ENCODE measurements at regions not wholly inside any gene's neighbourhood (a gene's known extent, or its start where the extent isn't known, plus 50 kb on each side); places are given as distances from the start of the nearest gene placed in this dataset.

GRCh38 chr3:102229062-102229655 is 205.7 kb upstream of the ZPLD1 start:
- H3K9me3 ChIP-seq (ENCODE audit: control insufficient read depth in 4 of 4, low read length in 3 of 4) = no peaks in the 10 kb centered on the region
- TF ChIP-seq HNF4G (IDR thresholded peaks at IDR 0.05) (no peak), EGR1 (IDR thresholded peaks at IDR 0.05; ENCODE audit: low read depth in 2 of 2) (no peak), FOXA1 (IDR thresholded peaks at IDR 0.05) (peak; percentile 49), FOXA2 (IDR thresholded peaks at IDR 0.05) (peak; percentile 54), HNF4A (conservative IDR thresholded peaks at IDR 0.05) (no peak), SP1 (IDR thresholded peaks at IDR 0.05) (no peak), YY1 (IDR thresholded peaks at IDR 0.05) (peak; percentile 31), NR2F2 (IDR thresholded peaks at IDR 0.05) (no peak), JUND (IDR thresholded peaks at IDR 0.05) (no peak), RXRA (IDR thresholded peaks at IDR 0.05) (peak in 1 of 2 donors; percentile 15), RAD21 (IDR thresholded peaks at IDR 0.05) (peak; percentile 98), TAF1 (conservative IDR thresholded peaks at IDR 0.05) (no peak)
- TF ChIP-seq, protein P1, sequence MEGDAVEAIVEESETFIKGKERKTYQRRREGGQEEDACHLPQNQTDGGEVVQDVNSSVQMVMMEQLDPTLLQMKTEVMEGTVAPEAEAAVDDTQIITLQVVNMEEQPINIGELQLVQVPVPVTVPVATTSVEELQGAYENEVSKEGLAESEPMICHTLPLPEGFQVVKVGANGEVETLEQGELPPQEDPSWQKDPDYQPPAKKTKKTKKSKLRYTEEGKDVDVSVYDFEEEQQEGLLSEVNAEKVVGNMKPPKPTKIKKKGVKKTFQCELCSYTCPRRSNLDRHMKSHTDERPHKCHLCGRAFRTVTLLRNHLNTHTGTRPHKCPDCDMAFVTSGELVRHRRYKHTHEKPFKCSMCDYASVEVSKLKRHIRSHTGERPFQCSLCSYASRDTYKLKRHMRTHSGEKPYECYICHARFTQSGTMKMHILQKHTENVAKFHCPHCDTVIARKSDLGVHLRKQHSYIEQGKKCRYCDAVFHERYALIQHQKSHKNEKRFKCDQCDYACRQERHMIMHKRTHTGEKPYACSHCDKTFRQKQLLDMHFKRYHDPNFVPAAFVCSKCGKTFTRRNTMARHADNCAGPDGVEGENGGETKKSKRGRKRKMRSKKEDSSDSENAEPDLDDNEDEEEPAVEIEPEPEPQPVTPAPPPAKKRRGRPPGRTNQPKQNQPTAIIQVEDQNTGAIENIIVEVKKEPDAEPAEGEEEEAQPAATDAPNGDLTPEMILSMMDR (IDR thresholded peaks at IDR 0.05; ENCODE audit: low read depth, low read length, missing input control) = peak; percentile 98
- H3K27me3 ChIP-seq (ENCODE audit: control insufficient read depth in 4 of 4, insufficient read depth in 4 of 4, low read length in 3 of 4) = no peaks in the 10 kb centered on the region
- H3K9ac ChIP-seq (ENCODE audit: low read depth in 1 of 2, low read length in 2 of 2) = no peak overlapping the region
- H3K4me1 ChIP-seq (ENCODE audit: control insufficient read depth in 4 of 4, insufficient read depth in 4 of 4, low read length in 3 of 4) = peaks cover 0 to 8% (median 5%) of the 10 kb centered on the region in 4 donors
- no peak overlapping the region for H3K27ac ChIP-seq (ENCODE audit: low read depth in 1 of 2, low read length in 2 of 2)
- peak; percentile 82 for DNase-seq (ENCODE audit: low spot score)
- no peak overlapping the region for H3K4me3 ChIP-seq (ENCODE audit: low read depth in 1 of 3, low read length in 3 of 3)
- WGBS = 26% methylated on average over 7 of the region's 7 CpGs
- H3K36me3 ChIP-seq (ENCODE audit: control insufficient read depth in 4 of 4, insufficient read depth in 3 of 4, low read depth in 1 of 4, low read length in 3 of 4) = no peaks in the 10 kb centered on the region

DNA sequence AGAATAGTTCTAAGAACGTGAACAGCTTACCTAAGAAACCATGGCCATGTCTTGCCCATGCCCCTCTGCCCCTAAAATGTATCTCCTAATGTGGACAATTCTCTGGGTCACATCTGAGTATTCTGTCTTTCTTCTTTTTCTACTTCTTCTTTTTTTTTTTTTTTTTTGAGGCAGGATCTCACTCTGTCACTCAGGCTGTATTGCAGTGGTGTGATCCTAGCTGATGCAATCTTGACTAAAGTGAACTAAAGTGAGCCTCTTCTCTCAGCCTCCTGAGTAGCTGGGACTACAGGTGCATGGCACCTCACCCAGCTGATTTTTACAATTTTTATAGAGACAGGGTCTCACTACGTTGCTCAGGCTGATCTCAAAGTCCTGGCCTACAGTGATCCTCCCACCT is 204.8 kb upstream of the ZPLD1 start:
- Histone ChIP-seq H3K4me3 (ENCODE audit: low read depth in 1 of 3, low read length in 3 of 3) (no peak overlapping the region), H3K27ac (ENCODE audit: low read depth in 1 of 2, low read length in 2 of 2) (no peak overlapping the region), H3K4me1 (ENCODE audit: control insufficient read depth in 4 of 4, insufficient read depth in 4 of 4, low read length in 3 of 4) (peaks cover 0 to 5% (median 2%) of the 10 kb centered on the region in 4 donors), H3K36me3 (ENCODE audit: control insufficient read depth in 4 of 4, insufficient read depth in 3 of 4, low read depth in 1 of 4, low read length in 3 of 4) (no peaks in the 10 kb centered on the region), H3K9me3 (ENCODE audit: control insufficient read depth in 4 of 4, low read length in 3 of 4) (no peaks in the 10 kb centered on the region), H3K27me3 (ENCODE audit: control insufficient read depth in 4 of 4, insufficient read depth in 4 of 4, low read length in 3 of 4) (no peaks in the 10 kb centered on the region), H3K9ac (ENCODE audit: low read depth in 1 of 2, low read length in 2 of 2) (no peak overlapping the region)
- DNase-seq (ENCODE audit: low spot score) = no peak
- WGBS = 95% methylated on average over 2 of the region's 2 CpGs
- no peak for TF ChIP-seq ATF3 (IDR thresholded peaks at IDR 0.05)

DNA sequence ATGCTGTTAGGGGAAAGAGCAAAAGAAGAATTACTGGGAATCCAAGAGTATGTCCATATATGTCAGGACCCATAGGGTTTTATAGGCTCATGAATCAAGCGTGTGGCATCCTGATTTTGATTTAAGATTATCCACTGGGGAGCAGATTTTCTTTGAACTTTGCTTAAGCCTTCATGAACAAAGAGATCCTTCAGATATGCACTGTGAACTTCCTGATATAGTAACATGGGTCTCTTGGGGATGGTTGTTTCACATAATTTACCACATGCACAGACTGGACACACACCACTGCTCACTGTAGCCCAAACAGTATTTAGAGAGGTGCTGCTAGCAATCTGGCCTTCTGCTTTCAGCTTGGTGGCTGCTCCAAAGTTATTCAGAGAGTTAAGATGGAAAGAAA is 200.9 kb upstream of the ZPLD1 start:
- no peak for DNase-seq (ENCODE audit: low spot score)
- 82% methylated on average over 1 of the region's 1 CpG for WGBS

More for the DNA sequence above, 200.9 kb upstream of the ZPLD1 start:
- TF ChIP-seq HNF4G (IDR thresholded peaks at IDR 0.05) (no peak), JUND (IDR thresholded peaks at IDR 0.05) (no peak), FOXA1 (IDR thresholded peaks at IDR 0.05) (no peak), YY1 (IDR thresholded peaks at IDR 0.05) (no peak), EGR1 (IDR thresholded peaks at IDR 0.05; ENCODE audit: low read depth in 2 of 2) (no peak), GABPA (IDR thresholded peaks at IDR 0.05 in 1 of 2, conservative IDR thresholded peaks at IDR 0.05 in 1 of 2) (no peak), ZBTB33 (IDR thresholded peaks at IDR 0.05) (no peak), SP1 (IDR thresholded peaks at IDR 0.05) (no peak), ATF3 (IDR thresholded peaks at IDR 0.05) (no peak), HNF4A (conservative IDR thresholded peaks at IDR 0.05) (no peak), TAF1 (conservative IDR thresholded peaks at IDR 0.05) (no peak), NR2F2 (IDR thresholded peaks at IDR 0.05) (no peak)
- TF ChIP-seq, protein P1 (IDR thresholded peaks at IDR 0.05; ENCODE audit: low read depth, low read length, missing input control) = no peak
- Histone ChIP-seq H3K36me3 (ENCODE audit: control insufficient read depth in 4 of 4, insufficient read depth in 3 of 4, low read depth in 1 of 4, low read length in 3 of 4) (no peaks in the 10 kb centered on the region), H3K4me1 (ENCODE audit: control insufficient read depth in 4 of 4, insufficient read depth in 4 of 4, low read length in 3 of 4) (peaks cover 0 to 3% (median under 1%) of the 10 kb centered on the region in 4 donors), H3K9ac (ENCODE audit: low read depth in 1 of 2, low read length in 2 of 2) (no peak overlapping the region), H3K27me3 (ENCODE audit: control insufficient read depth in 4 of 4, insufficient read depth in 4 of 4, low read length in 3 of 4) (no peaks in the 10 kb centered on the region), H3K9me3 (ENCODE audit: control insufficient read depth in 4 of 4, low read length in 3 of 4) (no peaks in the 10 kb centered on the region), H3K27ac (ENCODE audit: low read depth in 1 of 2, low read length in 2 of 2) (no peak overlapping the region), H3K4me3 (ENCODE audit: low read depth in 1 of 3, low read length in 3 of 3) (no peak overlapping the region)
